Cardiac muscle cell (in vitro differentiated cells and primary cell): ENCODE measurements at regions not wholly inside any gene's neighbourhood (a gene's known extent, or its start where the extent isn't known, plus 50 kb on each side); places are given as distances from the start of the nearest gene placed in this dataset.
A peak's percentile ranks its signal among the peaks of the same experiment; 100 is the strongest.

Source experiments
- DNase-seq, 2 donors: peaks; one replicate each; pipeline versions ENCODE4 v3.0.0 to v3.0.0-alpha.2; 2010 to 2017; ENCODE audit warnings: low read depth in 1 of 2, low spot score in 1 of 2
- H3K27ac ChIP-seq: fragments of 200-600 bp; sonication (generic); 2 replicates; pipeline ENCODE4 v1.5.1; 2016
- H3K27me3 ChIP-seq: fragments of 200-600 bp; sonication (generic); 2 replicates; pipeline ENCODE4 v1.6.0; 2016; ENCODE audit warnings: control low read depth
- H3K36me3 ChIP-seq: fragments of 200-600 bp; sonication (generic); 2 replicates; pipeline ENCODE4 v1.5.1; 2016; ENCODE audit warnings: control low read depth
- H3K4me1 ChIP-seq: fragments of 200-600 bp; sonication (generic); 2 replicates; pipeline ENCODE4 v1.8.1; 2017; ENCODE audit warnings: low read depth, mild to moderate bottlenecking, mixed run types
- H3K4me3 ChIP-seq: fragments of 200-600 bp; sonication (generic); 2 replicates; pipeline ENCODE4 v1.5.1; 2016; ENCODE audit warnings: mild to moderate bottlenecking
- H3K9me3 ChIP-seq: fragments of 200-600 bp; sonication (generic); 2 replicates; pipeline ENCODE4 v1.5.1; 2017; ENCODE audit warnings: low read depth, mild to moderate bottlenecking, control low read depth
- CTCF ChIP-seq: IDR thresholded peaks from 2 replicates; pipeline ENCODE4 v1.5.1; 2012; ENCODE audit warnings: low read depth, mild to moderate bottlenecking, low read length

GRCh38 chr20:22942742-22943141, 92.4 kb upstream of the SSTR4 start:
- Histone ChIP-seq H3K27me3 (peaks cover 75% of the 10 kb centered on the region), H3K9me3 (no peaks in the 10 kb centered on the region), H3K4me1 (no peaks in the 10 kb centered on the region), H3K4me3 (no peak overlapping the region), H3K27ac (no peak overlapping the region), H3K36me3 (no peaks in the 10 kb centered on the region)
- TF ChIP-seq CTCF, result no peak
- no peak for DNase-seq

DNA sequence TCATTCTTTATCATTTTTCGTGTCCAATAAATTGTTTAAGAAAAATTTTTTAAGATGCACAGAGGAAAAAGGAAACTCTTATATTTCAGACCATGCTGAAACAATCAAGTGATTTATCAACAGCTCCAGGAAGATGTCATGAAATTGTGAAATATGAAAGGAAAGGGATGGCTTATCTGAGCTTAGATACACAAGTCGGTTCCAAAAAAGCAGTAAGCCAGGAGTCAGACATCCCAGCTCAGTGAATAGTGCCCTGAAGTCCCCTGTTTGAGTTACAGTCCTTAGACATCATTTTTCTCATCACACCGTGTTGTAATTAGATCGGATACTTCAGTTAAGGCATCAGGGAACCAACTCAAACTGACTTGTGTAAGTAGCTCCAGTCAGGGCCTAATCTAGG, 91.0 kb upstream of the SSTR4 start:
- no peak overlapping the region for H3K27ac ChIP-seq
- TF ChIP-seq CTCF, result no peak

DNA sequence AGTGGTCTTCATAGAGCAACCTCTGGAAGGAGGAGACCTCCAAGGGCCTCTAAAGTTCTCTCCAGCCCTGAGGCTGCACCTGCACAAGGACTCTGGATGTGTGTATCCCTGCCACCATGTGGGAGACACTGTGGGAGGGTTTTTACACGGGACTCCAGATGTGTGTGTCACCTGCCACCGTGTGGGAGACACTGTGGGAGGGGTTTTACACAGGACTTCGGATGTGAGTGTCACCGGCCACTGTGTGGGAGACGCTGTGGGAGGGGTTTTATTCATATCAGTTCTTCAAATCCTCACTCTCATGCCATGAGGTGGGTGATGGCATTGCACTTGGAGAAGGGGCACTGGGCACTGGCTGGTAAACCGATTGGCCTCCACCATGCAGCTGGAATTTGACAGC, 90.2 kb upstream of the SSTR4 start:
- H3K9me3 ChIP-seq, result no peaks in the 10 kb centered on the region
- no peaks in the 10 kb centered on the region for H3K36me3 ChIP-seq
- no peak for DNase-seq
- no peak for TF ChIP-seq CTCF
- no peak overlapping the region for H3K4me3 ChIP-seq
- H3K27ac ChIP-seq, result no peak overlapping the region
- H3K4me1 ChIP-seq, result no peaks in the 10 kb centered on the region
- peaks cover 59% of the 10 kb centered on the region for H3K27me3 ChIP-seq

More for the DNA sequence above, 91.0 kb upstream of the SSTR4 start:
- H3K4me1 ChIP-seq, result no peaks in the 10 kb centered on the region
- H3K27me3 ChIP-seq, result peaks cover 65% of the 10 kb centered on the region
- peak in 1 of 2 donors; percentile 16 for DNase-seq
- no peaks in the 10 kb centered on the region for H3K9me3 ChIP-seq
- no peaks in the 10 kb centered on the region for H3K36me3 ChIP-seq
- no peak overlapping the region for H3K4me3 ChIP-seq

GRCh38 chr20:22946596-22946995, 88.5 kb upstream of the SSTR4 start:
- H3K4me3 ChIP-seq, result no peak overlapping the region
- H3K27ac ChIP-seq, result no peak overlapping the region
- H3K36me3 ChIP-seq, result no peaks in the 10 kb centered on the region
- H3K4me1 ChIP-seq, result no peaks in the 10 kb centered on the region
- DNase-seq, result peak in 1 of 2 donors; percentile 39
- TF ChIP-seq CTCF, result no peak
- no peaks in the 10 kb centered on the region for H3K9me3 ChIP-seq
- peaks cover 62% of the 10 kb centered on the region for H3K27me3 ChIP-seq

DNA sequence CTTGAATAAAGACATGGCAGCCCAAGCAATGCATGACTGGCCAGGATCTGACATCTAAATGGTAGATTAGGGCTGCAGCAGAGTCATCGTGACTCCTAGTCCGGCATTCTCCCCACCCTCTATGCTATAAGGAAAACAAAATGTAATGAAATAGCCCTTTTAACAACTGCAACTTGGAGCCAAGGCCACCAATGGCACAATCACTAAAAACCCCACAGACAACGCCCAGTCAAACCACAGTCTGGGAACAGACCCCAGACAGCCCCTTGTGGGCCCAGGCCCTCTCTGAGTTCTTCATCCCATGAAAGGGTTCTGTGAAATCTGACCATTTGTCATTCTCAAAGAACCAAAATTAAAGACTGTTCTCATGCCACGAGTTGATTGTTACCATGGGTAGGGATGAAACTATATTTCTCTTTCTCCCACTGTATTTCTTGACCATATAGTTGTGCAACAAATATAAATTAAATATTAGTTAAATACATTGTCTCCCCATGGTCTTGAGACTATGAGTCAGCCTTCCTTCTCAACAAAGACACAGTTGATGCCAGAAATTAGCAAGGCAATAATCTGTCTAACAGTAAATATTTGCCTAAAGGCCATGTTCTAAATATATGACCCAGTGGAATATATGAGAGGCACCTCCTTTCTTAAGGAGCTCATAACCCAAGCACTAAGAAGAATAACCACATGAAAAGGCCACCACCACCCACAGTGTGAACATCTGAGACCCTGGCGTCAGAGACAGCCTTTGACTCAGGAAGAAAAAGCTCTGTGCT, 85.6 kb upstream of the SSTR4 start:
- Histone ChIP-seq H3K36me3 (no peaks in the 10 kb centered on the region), H3K4me3 (no peak overlapping the region), H3K9me3 (no peaks in the 10 kb centered on the region), H3K4me1 (no peaks in the 10 kb centered on the region), H3K27ac (no peak overlapping the region), H3K27me3 (peaks cover 67% of the 10 kb centered on the region)
- peak in 1 of 2 donors; percentile 16 for DNase-seq
- TF ChIP-seq CTCF, result no peak
